Prostate gland (tissue), 2 donors: ENCODE measurements at regions not wholly inside any gene's neighbourhood (a gene's known extent, or its start where the extent isn't known, plus 50 kb on each side); places are given as distances from the start of the nearest gene placed in this dataset.

Experiments used
- CTCF ChIP-seq, 4 experiments: fragments of 200-600 bp in 2 of 4; fragments of 450-650 bp in 2 of 4; sonication (generic) in 2 of 4; IDR thresholded peaks; 1 replicate in 3 of 4; 2 replicates in 1 of 4; pipeline ENCODE4 v1.5.1; 2016 to 2019; ENCODE audit warnings: antibody characterized with exemption in 4 of 4, mild to moderate bottlenecking in 2 of 4, moderate library complexity in 2 of 4
- POLR2AphosphoS5 ChIP-seq: sonication (generic); formaldehyde crosslinking; IDR thresholded peaks from one replicate; pipeline ENCODE4 v1.6.1; 2017; ENCODE audit warnings: antibody characterized with exemption

- TF ChIP-seq POLR2AphosphoS5: no peak
- TF ChIP-seq CTCF (IDR thresholded peaks at IDR 0.05): no peak
Observed at GRCh38 chr15:93980261-93980911, 251.0 kb upstream of the MCTP2 start.
